K562 (cell line): ENCODE measurements at regions not wholly inside any gene's neighbourhood (a gene's known extent, or its start where the extent isn't known, plus 50 kb on each side); places are given as distances from the start of the nearest gene placed in this dataset.

Experiments used
- ATAC-seq: fragments of 200-7000 bp; cut with Tn5 transposase; 3 replicates; pipeline ENCODE4 v1.9.1; 2020; ENCODE audit warnings: moderate library complexity
- BruUV-seq: library from RNA; stranded (reverse); fragments of 400-500 nt; replicated peaks from 2 replicates; lab custom pipeline; 2021; lab: Mats Ljungman, UMichigan
- CTCF ChIA-PET: fragments of 300-600 bp; formaldehyde crosslinking; extraction: SDS; loops from one replicate; lab custom pipeline; 2021; ENCODE audit warnings: low intra/inter-chr PET ratio; lab: Yijun Ruan, JAX
- POLR2A ChIA-PET: fragments of 300-600, 350-650 bp; sonication (Branson Sonifier 250); formaldehyde crosslinking; extraction: SDS; loops from one replicate; lab custom pipeline; 2021; ENCODE audit warnings: antibody characterized with exemption, inconsistent platforms; lab: Yijun Ruan, JAX
- DNase-seq, 4 experiments: peaks; one replicate each; pipeline versions ENCODE4 v3.0.0 to v3.0.0-alpha.2; 2011 to 2018; ENCODE audit warnings: low spot score in 3 of 4, mixed read lengths in 3 of 4; ENCODE audit errors: extremely low read depth in 1 of 4
- FAIRE-seq: peaks from 2 replicates; lab custom pipeline; 2011; peaks lifted over from hg19 to GRCh38; lab: Jason Lieb, UNC
- H2AFZ ChIP-seq: 2 replicates; pipeline ENCODE4 v1.6.0; 2011; ENCODE audit warnings: low read depth, low read length, control low read depth, inconsistent platforms
- H3K27ac ChIP-seq: fragments of 200-600 bp; 3 replicates; pipeline ENCODE4 v1.8.0; 2011; ENCODE audit warnings: low read depth, mild to moderate bottlenecking, control low read depth, inconsistent platforms, low read length, moderate library complexity, mixed read lengths; ENCODE audit errors: extremely low read depth
- H3K27me3 ChIP-seq, 2 experiments: fragments of 300-600 bp in 1 of 2; 2 replicates in 1 of 2; 3 replicates in 1 of 2; pipeline versions ENCODE4 v1.6.0 to v1.8.0; 2011; ENCODE audit warnings: inconsistent platforms in 2 of 2, low read length in 2 of 2, mild to moderate bottlenecking in 1 of 2, mixed read lengths in 1 of 2, moderate library complexity in 1 of 2; ENCODE audit not compliant: control insufficient read depth in 2 of 2, insufficient read depth in 2 of 2
- H3K36me3 ChIP-seq: fragments of 300-600 bp; 3 replicates; pipeline ENCODE4 v1.8.0; 2011; ENCODE audit warnings: mild to moderate bottlenecking, low read length, inconsistent platforms; ENCODE audit not compliant: control insufficient read depth, insufficient read depth
- H3K4me1 ChIP-seq, 2 experiments: fragments of 200-600 bp in 1 of 2; replicated peaks in 1 of 2; 2 replicates in 1 of 2; 3 replicates in 1 of 2; pipeline versions ENCODE4 v1.5.1 to v1.8.0; 2011; ENCODE audit warnings: inconsistent platforms in 2 of 2, low read length in 2 of 2, mild to moderate bottlenecking in 1 of 2, mixed read lengths in 1 of 2, moderate library complexity in 1 of 2; ENCODE audit not compliant: control insufficient read depth in 2 of 2, insufficient read depth in 2 of 2
- H3K4me2 ChIP-seq: 2 replicates; pipeline ENCODE4 v1.6.1; 2011; ENCODE audit warnings: low read length, control low read depth, inconsistent platforms, mixed read lengths; ENCODE audit not compliant: insufficient read depth
- H3K4me3 ChIP-seq: fragments of 200-600 bp; sonication (generic), shearing (Covaris generic); 2 replicates; pipeline ENCODE4 v1.5.1; 2016; ENCODE audit warnings: control low read depth, inconsistent platforms
- H3K79me2 ChIP-seq: fragments of 200-600 bp; 3 replicates; pipeline ENCODE4 v1.8.0; 2011; ENCODE audit warnings: low read length, inconsistent platforms; ENCODE audit not compliant: control insufficient read depth, insufficient read depth
- H3K9ac ChIP-seq, 2 experiments: 2 replicates each; pipeline versions ENCODE4 v1.6.0 to v1.6.1; 2011; ENCODE audit warnings: low read depth in 2 of 2, low read length in 2 of 2, control low read depth in 1 of 2, inconsistent platforms in 1 of 2, mild to moderate bottlenecking in 1 of 2, mixed read lengths in 1 of 2; ENCODE audit not compliant: insufficient read depth in 1 of 2
- H3K9me1 ChIP-seq: one replicate; pipeline ENCODE4 v1.6.0; 2011; ENCODE audit warnings: inconsistent platforms, mild to moderate bottlenecking, low read length, moderate library complexity; ENCODE audit not compliant: control insufficient read depth, insufficient read depth
- H3K9me3 ChIP-seq: replicated peaks from 2 replicates; pipeline ENCODE4 v1.5.1; 2011; ENCODE audit warnings: low read depth, low read length, inconsistent platforms; ENCODE audit not compliant: control insufficient read depth, insufficient read depth
- H4K20me1 ChIP-seq: replicated peaks from 2 replicates; pipeline ENCODE4 v1.6.1; 2011; ENCODE audit warnings: low read length, inconsistent platforms, mixed read lengths; ENCODE audit not compliant: control insufficient read depth, insufficient read depth
- ATF6 ChIP-seq: sonication (generic); formaldehyde crosslinking; IDR thresholded peaks from 2 replicates; pipeline ENCODE4 v1.4.0; 2020; ENCODE audit warnings: mild to moderate bottlenecking, missing genetic modification reagents
- CEBPB ChIP-seq: fragments of 450-650 bp; IDR thresholded peaks from 2 replicates; pipeline ENCODE4 v1.6.1; 2016; ENCODE audit warnings: missing genetic modification characterization, missing compliant biosample characterization
- CEBPG ChIP-seq, 3 experiments: fragments of 200-800 bp in 1 of 3; sonication (Bioruptor generic) in 1 of 3; sonication (generic) in 1 of 3; formaldehyde crosslinking in 1 of 3; IDR thresholded peaks in 2 of 3; conservative IDR thresholded peaks in 1 of 3; 2 replicates each; pipeline versions ENCODE4 v1.6.1 to v1.8.0; 2016 to 2022; ENCODE audit warnings: missing compliant biosample characterization in 2 of 3, missing genetic modification characterization in 2 of 3, mild to moderate bottlenecking in 1 of 3, missing genetic modification reagents in 1 of 3
- CREBBP ChIP-seq: IDR thresholded peaks from one replicate; pipeline ENCODE4 v1.6.1; 2012; ENCODE audit warnings: low read depth, mild to moderate bottlenecking, control low read depth, inconsistent platforms, low read length
- GATAD2A ChIP-seq: fragments of 450-650 bp; IDR thresholded peaks from 2 replicates; pipeline ENCODE4 v1.6.1; 2017
- HMGXB4 ChIP-seq: sonication (generic); formaldehyde crosslinking; IDR thresholded peaks from 2 replicates; pipeline ENCODE4 v1.8.1; 2023; ENCODE audit warnings: mild to moderate bottlenecking, missing genetic modification reagents
- SMARCE1 ChIP-seq: fragments of 450-650 bp; IDR thresholded peaks from 2 replicates; pipeline ENCODE4 v1.7.1; 2016; ENCODE audit warnings: mild to moderate bottlenecking
- WGBS: fragments of 100-300 bp; shearing (Covaris generic); methylation state at CpG from one replicate; pipeline ENCODE4 v1.1.6; 2016; ENCODE audit warnings: low coverage, mixed read lengths; ENCODE audit not compliant: insufficient coverage; ENCODE audit errors: missing lambda C conversion rate; 5-methylcytosine and 5-hydroxymethylcytosine counted together
- in situ Hi-C: fragments of 300-500 bp; cut with MboI; formaldehyde crosslinking; loops from 4 replicates; pipeline ENCODE4 v1.15.0; 2018; ENCODE audit warnings: inconsistent platforms, mixed read lengths
- intact Hi-C: fragments of 100-400 bp; cut with micrococcal nuclease; formaldehyde crosslinking; loops from 2 replicates; pipeline ENCODE4 v1.14.2; 2022

- TF ChIP-seq ATF6 (no peak), CREBBP (no peak), SMARCE1 (no peak)
These were observed 89.1 kb upstream of the USP47 start (continued) for GRCh38 chr11:11752679-11753078.

- ATAC-seq (no peak), FAIRE-seq (no peak), DNase-seq (no peak)
- in situ Hi-C loops (no loop called here), intact Hi-C loops (no loop called here)
- no peak overlapping the region for H3K27ac ChIP-seq
- no peaks in the 10 kb centered on the region for H3K9me3 ChIP-seq
- H3K4me3 ChIP-seq = no peak overlapping the region
- peaks cover 2 to 11% of the 10 kb centered on the region in 2 experiments; a peak in 3 of 5 replicates for H3K27me3 ChIP-seq
- H3K4me2 ChIP-seq = no peak overlapping the region
- no peaks in the 10 kb centered on the region for H4K20me1 ChIP-seq
- no TSS peak for BruUV-seq
- ChIA-PET CTCF (no interaction called here), POLR2A (interaction anchor here (0.7 kb wide), 1 partner anchor 248 kb away, joined by 3 read pairs; no protein-coding TSS in a partner anchor)
- H3K4me1 ChIP-seq = no peaks in the 10 kb centered on the region
- H3K79me2 ChIP-seq = no peaks in the 10 kb centered on the region
- H2AFZ ChIP-seq = no peak overlapping the region
- TF ChIP-seq CEBPB (tag) (peak; percentile 79), CEBPG (CRISPR knock-in tag; IDR thresholded peaks at IDR 0.05) (no peak), CEBPG (tag; conservative IDR thresholded peaks at IDR 0.05 in 1 of 2, IDR thresholded peaks at IDR 0.05 in 1 of 2) (peak; percentile 53 to 80), GATAD2A (no peak), HMGXB4 (CRISPR knock-in tag) (no peak)
- no peaks in the 10 kb centered on the region for H3K9me1 ChIP-seq
- 0% methylated on average over 2 of the region's 2 CpGs for WGBS
- no peak overlapping the region for H3K9ac ChIP-seq
- H3K36me3 ChIP-seq = no peaks in the 10 kb centered on the region
These were observed 91.5 kb upstream of the USP47 start for GRCh38 chr11:11750017-11750878.
